ENCODE measurements at regions not wholly inside any gene's neighbourhood (a gene's known extent, or its start where the extent isn't known, plus 50 kb on each side); places are given as distances from the start of the nearest gene placed in this dataset.

DNA sequence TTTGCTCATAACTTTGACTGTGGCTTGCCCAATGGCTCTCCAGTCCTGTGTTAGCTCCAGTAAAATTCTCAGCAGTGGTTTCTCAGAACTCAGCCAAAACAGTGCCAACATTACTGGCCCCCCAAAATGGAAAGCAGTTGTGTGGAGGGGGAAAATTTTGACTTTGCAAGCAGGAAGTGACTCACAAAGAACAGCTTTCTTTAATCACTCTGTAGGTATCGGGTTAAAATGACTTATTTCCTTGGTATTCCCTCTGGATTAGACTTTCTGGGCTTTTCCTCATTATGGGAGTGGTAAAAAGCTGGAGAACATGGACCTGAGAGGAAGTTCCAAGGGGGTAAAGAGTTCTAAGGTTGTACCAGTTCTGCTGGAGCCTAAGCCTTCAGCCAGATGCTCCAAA lies 175.7 kb upstream of the RND3 start:
- H3K9me3 Mint-ChIP-seq = peaks cover 31% of the 10 kb centered on the region
- H3K27ac Mint-ChIP-seq = no peak overlapping the region

DNA sequence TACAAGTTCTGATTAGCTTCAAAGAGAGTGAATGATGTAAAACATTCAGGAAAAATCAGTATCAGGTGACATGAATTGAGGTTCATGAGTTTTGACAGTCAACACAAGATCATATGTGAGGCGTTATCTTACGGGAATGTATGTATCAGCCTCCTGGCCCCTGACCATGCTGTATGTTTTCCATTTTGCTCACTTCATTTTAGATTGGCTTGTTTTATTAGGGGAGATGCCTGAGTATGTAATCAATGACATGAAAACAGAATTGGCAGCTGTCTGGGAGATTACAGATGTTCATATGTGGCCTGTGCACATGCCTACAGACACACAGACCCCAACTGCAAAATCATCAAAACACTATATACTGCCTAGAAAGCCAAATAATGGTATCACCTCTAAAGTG lies 168.5 kb upstream of the RND3 start:
- no peak overlapping the region for H3K27ac Mint-ChIP-seq
- H3K4me1 Mint-ChIP-seq = no peaks in the 10 kb centered on the region
- no peak overlapping the region for H3K4me2 ChIP-seq
- H4K20me1 ChIP-seq (ENCODE audit: low read depth) = no peaks in the 10 kb centered on the region
- peaks cover 3% of the 10 kb centered on the region for H3K9me3 ChIP-seq (ENCODE audit: low read depth)
- H3K4me3 ChIP-seq = no peak overlapping the region
- no peak overlapping the region for H3K27ac ChIP-seq
- no peaks in the 10 kb centered on the region for H3K36me3 Mint-ChIP-seq
- TF ChIP-seq EZH2phosphoT487 (IDR thresholded peaks at IDR 0.05) (no peak), EZH2 (IDR thresholded peaks at IDR 0.05) (no peak)
- TF ChIP-seq, protein P1, sequence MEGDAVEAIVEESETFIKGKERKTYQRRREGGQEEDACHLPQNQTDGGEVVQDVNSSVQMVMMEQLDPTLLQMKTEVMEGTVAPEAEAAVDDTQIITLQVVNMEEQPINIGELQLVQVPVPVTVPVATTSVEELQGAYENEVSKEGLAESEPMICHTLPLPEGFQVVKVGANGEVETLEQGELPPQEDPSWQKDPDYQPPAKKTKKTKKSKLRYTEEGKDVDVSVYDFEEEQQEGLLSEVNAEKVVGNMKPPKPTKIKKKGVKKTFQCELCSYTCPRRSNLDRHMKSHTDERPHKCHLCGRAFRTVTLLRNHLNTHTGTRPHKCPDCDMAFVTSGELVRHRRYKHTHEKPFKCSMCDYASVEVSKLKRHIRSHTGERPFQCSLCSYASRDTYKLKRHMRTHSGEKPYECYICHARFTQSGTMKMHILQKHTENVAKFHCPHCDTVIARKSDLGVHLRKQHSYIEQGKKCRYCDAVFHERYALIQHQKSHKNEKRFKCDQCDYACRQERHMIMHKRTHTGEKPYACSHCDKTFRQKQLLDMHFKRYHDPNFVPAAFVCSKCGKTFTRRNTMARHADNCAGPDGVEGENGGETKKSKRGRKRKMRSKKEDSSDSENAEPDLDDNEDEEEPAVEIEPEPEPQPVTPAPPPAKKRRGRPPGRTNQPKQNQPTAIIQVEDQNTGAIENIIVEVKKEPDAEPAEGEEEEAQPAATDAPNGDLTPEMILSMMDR (IDR thresholded peaks at IDR 0.05) = no peak
- no peak overlapping the region for H2AFZ ChIP-seq (replicated peaks)
- H3F3A ChIP-seq (ENCODE audit: low read depth) = no peaks in the 10 kb centered on the region
- peaks cover 13% of the 10 kb centered on the region for H3K9me3 Mint-ChIP-seq
- H3K4me1 ChIP-seq = no peaks in the 10 kb centered on the region
- H3K79me2 ChIP-seq (ENCODE audit: low read depth) = no peaks in the 10 kb centered on the region
- DNase-seq (ENCODE audit: low spot score) = no peak
- H3K36me3 ChIP-seq = no peaks in the 10 kb centered on the region
- H3K27me3 Mint-ChIP-seq (ENCODE audit: insufficient read depth, low read depth) = peaks cover 2% of the 10 kb centered on the region
- no peak overlapping the region for H3K4me3 Mint-ChIP-seq
- H3K9ac ChIP-seq = no peak overlapping the region
- H3K27me3 ChIP-seq = no peaks in the 10 kb centered on the region

More for the DNA sequence above, 175.7 kb upstream of the RND3 start:
- Mint-ChIP-seq H3K4me1 (no peaks in the 10 kb centered on the region), H3K36me3 (no peaks in the 10 kb centered on the region), H3K4me3 (no peak overlapping the region), H3K27me3 (ENCODE audit: insufficient read depth, low read depth) (no peaks in the 10 kb centered on the region)
- Histone ChIP-seq H3F3A (ENCODE audit: low read depth) (no peaks in the 10 kb centered on the region), H3K4me3 (no peak overlapping the region), H3K27ac (no peak overlapping the region), H3K79me2 (ENCODE audit: low read depth) (no peaks in the 10 kb centered on the region), H3K9ac (no peak overlapping the region), H3K9me3 (ENCODE audit: low read depth) (no peaks in the 10 kb centered on the region), H3K36me3 (no peaks in the 10 kb centered on the region), H3K4me1 (no peaks in the 10 kb centered on the region), H3K27me3 (no peaks in the 10 kb centered on the region), H4K20me1 (ENCODE audit: low read depth) (no peaks in the 10 kb centered on the region), H2AFZ (replicated peaks) (no peak overlapping the region), H3K4me2 (no peak overlapping the region)
- TF ChIP-seq EZH2phosphoT487 (IDR thresholded peaks at IDR 0.05) (no peak), EZH2 (IDR thresholded peaks at IDR 0.05) (no peak)
- TF ChIP-seq, protein P1 (IDR thresholded peaks at IDR 0.05) = no peak
- no peak for DNase-seq (ENCODE audit: low spot score)

DNA sequence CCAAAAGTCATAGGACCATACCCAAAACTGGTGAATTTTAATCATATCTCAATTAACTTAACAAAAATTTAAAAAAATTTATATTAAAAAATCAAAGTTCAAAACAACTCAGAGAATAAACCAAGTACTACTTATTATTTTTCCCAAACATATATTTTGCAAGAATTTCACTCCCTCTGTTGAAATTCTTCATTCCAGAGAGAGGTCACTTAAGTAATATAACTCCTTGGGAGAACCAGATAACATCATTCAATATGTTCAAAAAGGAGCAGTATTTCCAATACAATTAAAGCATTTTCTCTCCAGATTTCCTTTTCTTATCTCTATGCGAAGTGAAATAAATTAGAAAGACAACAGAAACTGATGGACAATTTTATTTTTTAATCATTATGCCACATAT lies 165.9 kb upstream of the RND3 start:
- Histone ChIP-seq H3K9me3 (ENCODE audit: low read depth) (peaks cover 3% of the 10 kb centered on the region), H2AFZ (replicated peaks) (no peak overlapping the region), H3K4me3 (no peak overlapping the region), H3K79me2 (ENCODE audit: low read depth) (no peaks in the 10 kb centered on the region), H3K36me3 (no peaks in the 10 kb centered on the region), H3K9ac (no peak overlapping the region), H3K27ac (no peak overlapping the region), H3K4me1 (peaks cover 3% of the 10 kb centered on the region), H3F3A (ENCODE audit: low read depth) (no peaks in the 10 kb centered on the region), H4K20me1 (ENCODE audit: low read depth) (no peaks in the 10 kb centered on the region), H3K27me3 (no peaks in the 10 kb centered on the region), H3K4me2 (no peak overlapping the region)
- peaks cover 5% of the 10 kb centered on the region for H3K9me3 Mint-ChIP-seq
- H3K4me1 Mint-ChIP-seq = peaks cover 3% of the 10 kb centered on the region
- no peak for DNase-seq (ENCODE audit: low spot score)
- TF ChIP-seq EZH2 (IDR thresholded peaks at IDR 0.05) (no peak), EZH2phosphoT487 (IDR thresholded peaks at IDR 0.05) (no peak)
- TF ChIP-seq, protein P1 (IDR thresholded peaks at IDR 0.05) = no peak
- no peak overlapping the region for H3K4me3 Mint-ChIP-seq
- H3K27me3 Mint-ChIP-seq (ENCODE audit: insufficient read depth, low read depth) = peaks cover 4% of the 10 kb centered on the region
- no peaks in the 10 kb centered on the region for H3K36me3 Mint-ChIP-seq
- no peak overlapping the region for H3K27ac Mint-ChIP-seq
